Caco-2 (cell line): ENCODE measurements at regions not wholly inside any gene's neighbourhood (a gene's known extent, or its start where the extent isn't known, plus 50 kb on each side); places are given as distances from the start of the nearest gene placed in this dataset.
"Not testable (repeated sequence)": the region's sequence is repeated elsewhere in the genome, so short reads cannot be mapped to it uniquely, and the experiment has no call there.

Experiments used
- BruUV-seq: library from RNA; stranded (reverse); fragments of 400-500 nt; replicated peaks from 2 replicates; lab custom pipeline; 2021; lab: Mats Ljungman, UMichigan
- CTCF ChIA-PET: fragments of 300-600 bp; sonication (Branson Sonifier 250); formaldehyde crosslinking; loops from one replicate; lab custom pipeline; 2022; ENCODE audit warnings: antibody characterized with exemption; lab: Charles Lee
- POLR2A ChIA-PET: fragments of 300-600 bp; sonication (Branson Sonifier 250); formaldehyde crosslinking; loops from one replicate; lab custom pipeline; 2022; ENCODE audit warnings: antibody characterized with exemption; lab: Charles Lee
- DNase-seq, 2 experiments: peaks; one replicate each; pipeline versions ENCODE4 v3.0.0 to v3.0.0-alpha.2; 2020 to 2022
- H3K27me3 ChIP-seq: replicated peaks from 2 replicates; pipeline ENCODE4 v1.6.0; 2011; ENCODE audit warnings: low read length; ENCODE audit not compliant: control insufficient read depth, insufficient read depth
- H3K36me3 ChIP-seq: 2 replicates; pipeline ENCODE4 v1.5.1; 2011; ENCODE audit warnings: low read length; ENCODE audit not compliant: control insufficient read depth, insufficient read depth
- H3K4me1 ChIP-seq: fragments of 250-450 bp; sonication (Bioruptor Pico); 2 replicates; pipeline ENCODE4 v1.5.1; 2020; ENCODE audit warnings: mild to moderate bottlenecking
- H3K4me3 ChIP-seq: 2 replicates; pipeline ENCODE4 v1.5.1; 2011; ENCODE audit warnings: low read depth, mild to moderate bottlenecking, control low read depth, low read length
- H3K9me3 ChIP-seq: fragments of 250-450 bp; sonication (Bioruptor Pico); 2 replicates; pipeline ENCODE4 v1.5.1; 2020; ENCODE audit warnings: mild to moderate bottlenecking, moderate library complexity
- H3K27ac Mint-ChIP-seq: one replicate; pipeline ENCODE4 v1.8.0; 2022; ENCODE audit warnings: mixed read lengths; ENCODE audit not compliant: unreplicated experiment
- H3K27me3 Mint-ChIP-seq: one replicate; pipeline ENCODE4 v1.8.0; 2022; ENCODE audit warnings: mixed read lengths; ENCODE audit not compliant: insufficient read depth, unreplicated experiment
- H3K36me3 Mint-ChIP-seq: one replicate; pipeline ENCODE4 v1.8.0; 2022; ENCODE audit warnings: mild to moderate bottlenecking, mixed read lengths; ENCODE audit not compliant: insufficient read depth, unreplicated experiment
- H3K4me1 Mint-ChIP-seq: one replicate; pipeline ENCODE4 v1.8.0; 2022; ENCODE audit warnings: low read depth, mixed read lengths; ENCODE audit not compliant: unreplicated experiment
- H3K4me3 Mint-ChIP-seq: one replicate; pipeline ENCODE4 v1.8.0; 2022; ENCODE audit warnings: mild to moderate bottlenecking, moderate library complexity, mixed read lengths; ENCODE audit not compliant: unreplicated experiment
- H3K9me3 Mint-ChIP-seq: one replicate; pipeline ENCODE4 v1.8.0; 2022; ENCODE audit warnings: mixed read lengths; ENCODE audit not compliant: unreplicated experiment
- intact Hi-C: fragments of 100-400 bp; cut with micrococcal nuclease; formaldehyde crosslinking; loops from one replicate; pipeline ENCODE4 v1.10.0; 2022; ENCODE audit not compliant: unreplicated experiment
- TF ChIP-seq, protein P1 (sequence below), 2 experiments: fragments of 200-600 bp in 1 of 2; IDR thresholded peaks; 1 replicate in 1 of 2; 2 replicates in 1 of 2; pipeline versions ENCODE4 v1.5.1 to v1.8.0; 2011 to 2022; ENCODE audit warnings: antibody characterized with exemption in 1 of 2, control low read depth in 1 of 2, inconsistent platforms in 1 of 2, low read depth in 1 of 2, low read length in 1 of 2, mild to moderate bottlenecking in 1 of 2, moderate library complexity in 1 of 2; ENCODE audit not compliant: insufficient read depth in 1 of 2, severe bottlenecking in 1 of 2, unreplicated experiment in 1 of 2

DNA sequence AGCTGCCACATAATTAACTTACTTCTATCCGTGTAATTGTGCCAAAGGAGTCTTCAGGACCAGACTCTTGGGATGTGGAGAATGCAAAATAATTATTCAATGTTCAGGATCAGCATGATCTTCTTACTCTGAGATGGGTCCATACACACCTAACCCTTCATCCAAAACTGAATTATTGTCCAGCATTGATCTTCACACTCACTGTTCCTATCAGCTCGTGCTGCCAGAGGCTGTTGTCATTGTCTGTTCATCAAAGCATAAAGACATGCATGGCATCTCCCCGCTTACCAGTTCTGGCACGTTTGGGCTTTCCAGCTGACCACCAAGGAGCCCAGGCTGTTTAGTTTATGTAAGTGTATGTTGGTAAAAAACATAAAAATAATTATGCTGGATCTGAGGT is 1090.7 kb downstream of the DNAJB9 start:
- ChIA-PET POLR2A (no interaction called here), CTCF (no interaction called here)
- Histone ChIP-seq H3K9me3 (no peaks in the 10 kb centered on the region), H3K4me3 (no peak overlapping the region), H3K36me3 (no peaks in the 10 kb centered on the region), H3K4me1 (no peaks in the 10 kb centered on the region), H3K27me3 (no peaks in the 10 kb centered on the region)
- H3K4me1 Mint-ChIP-seq: no peaks in the 10 kb centered on the region
- DNase-seq: no peak
- H3K27ac Mint-ChIP-seq: no peak overlapping the region
- TF ChIP-seq, protein P1, sequence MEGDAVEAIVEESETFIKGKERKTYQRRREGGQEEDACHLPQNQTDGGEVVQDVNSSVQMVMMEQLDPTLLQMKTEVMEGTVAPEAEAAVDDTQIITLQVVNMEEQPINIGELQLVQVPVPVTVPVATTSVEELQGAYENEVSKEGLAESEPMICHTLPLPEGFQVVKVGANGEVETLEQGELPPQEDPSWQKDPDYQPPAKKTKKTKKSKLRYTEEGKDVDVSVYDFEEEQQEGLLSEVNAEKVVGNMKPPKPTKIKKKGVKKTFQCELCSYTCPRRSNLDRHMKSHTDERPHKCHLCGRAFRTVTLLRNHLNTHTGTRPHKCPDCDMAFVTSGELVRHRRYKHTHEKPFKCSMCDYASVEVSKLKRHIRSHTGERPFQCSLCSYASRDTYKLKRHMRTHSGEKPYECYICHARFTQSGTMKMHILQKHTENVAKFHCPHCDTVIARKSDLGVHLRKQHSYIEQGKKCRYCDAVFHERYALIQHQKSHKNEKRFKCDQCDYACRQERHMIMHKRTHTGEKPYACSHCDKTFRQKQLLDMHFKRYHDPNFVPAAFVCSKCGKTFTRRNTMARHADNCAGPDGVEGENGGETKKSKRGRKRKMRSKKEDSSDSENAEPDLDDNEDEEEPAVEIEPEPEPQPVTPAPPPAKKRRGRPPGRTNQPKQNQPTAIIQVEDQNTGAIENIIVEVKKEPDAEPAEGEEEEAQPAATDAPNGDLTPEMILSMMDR (IDR thresholded peaks at IDR 0.05; ENCODE audit: insufficient read depth in 1 of 2, low read depth in 1 of 2, low read length in 1 of 2, severe bottlenecking in 1 of 2, unreplicated experiment in 1 of 2): no peak
- H3K4me3 Mint-ChIP-seq: no peak overlapping the region
- intact Hi-C loops: no loop called here
- no peaks in the 10 kb centered on the region for H3K27me3 Mint-ChIP-seq
- no peaks in the 10 kb centered on the region for H3K9me3 Mint-ChIP-seq
- H3K36me3 Mint-ChIP-seq: no peaks in the 10 kb centered on the region
- BruUV-seq: no TSS peak

- H3K4me1 ChIP-seq: no peaks in the 10 kb centered on the region
- H3K9me3 Mint-ChIP-seq: no peaks in the 10 kb centered on the region
- H3K36me3 ChIP-seq: no peaks in the 10 kb centered on the region
- no TSS peak for BruUV-seq
- ChIA-PET POLR2A (no interaction called here), CTCF (no interaction called here)
- no peak overlapping the region for H3K4me3 Mint-ChIP-seq
- H3K27me3 Mint-ChIP-seq: peaks cover 3% of the 10 kb centered on the region
- no peak for DNase-seq
- H3K27ac Mint-ChIP-seq: no peak overlapping the region
- H3K36me3 Mint-ChIP-seq: no peaks in the 10 kb centered on the region
- H3K4me1 Mint-ChIP-seq: no peaks in the 10 kb centered on the region
- TF ChIP-seq, protein P1 (IDR thresholded peaks at IDR 0.05; ENCODE audit: insufficient read depth in 1 of 2, low read depth in 1 of 2, low read length in 1 of 2, severe bottlenecking in 1 of 2, unreplicated experiment in 1 of 2): no peak
- H3K4me3 ChIP-seq: no peak overlapping the region
- no peaks in the 10 kb centered on the region for H3K27me3 ChIP-seq
- intact Hi-C loops: no loop called here
- no peaks in the 10 kb centered on the region for H3K9me3 ChIP-seq
These were observed 1094.1 kb downstream of the DNAJB9 start for GRCh38 chr7:109663806-109664205.

- POLR2A ChIA-PET, H3K36me3 Mint-ChIP-seq, H3K36me3 ChIP-seq, intact Hi-C loops, H3K27me3 Mint-ChIP-seq, H3K4me1 ChIP-seq, H3K9me3 ChIP-seq, DNase-seq, H3K4me3 Mint-ChIP-seq, CTCF ChIA-PET, H3K4me1 Mint-ChIP-seq, H3K27me3 ChIP-seq, H3K4me3 ChIP-seq, BruUV-seq, H3K27ac Mint-ChIP-seq: not testable (repeated sequence)
- H3K9me3 Mint-ChIP-seq: peaks cover 19% of the 10 kb centered on the region
These were observed 1117.6 kb downstream of the DNAJB9 start for GRCh38 chr7:109687269-109687668.

GRCh38 chr7:109692613-109693012 is 1122.9 kb downstream of the DNAJB9 start:
- H3K4me3 Mint-ChIP-seq, H3K36me3 ChIP-seq, H3K9me3 ChIP-seq, H3K27me3 ChIP-seq, DNase-seq, intact Hi-C loops, BruUV-seq, CTCF ChIA-PET, H3K4me1 ChIP-seq, POLR2A ChIA-PET, H3K4me1 Mint-ChIP-seq, H3K4me3 ChIP-seq, H3K27ac Mint-ChIP-seq, H3K27me3 Mint-ChIP-seq, H3K36me3 Mint-ChIP-seq: not testable (repeated sequence)
- peaks cover 19% of the 10 kb centered on the region for H3K9me3 Mint-ChIP-seq
